HG03520 (cell line): ENCODE measurements at regions not wholly inside any gene's neighbourhood (a gene's known extent, or its start where the extent isn't known, plus 50 kb on each side); places are given as distances from the start of the nearest gene placed in this dataset.
"Not testable (repeated sequence)": the region's sequence is repeated elsewhere in the genome, so short reads cannot be mapped to it uniquely, and the experiment has no call there.

Source experiments
- ATAC-seq: cut with Tn5 transposase; IDR thresholded peaks from one replicate; pipeline ENCODE4 v1.9.1; 2021; ENCODE audit warnings: mild to moderate bottlenecking, moderate library complexity; ENCODE audit not compliant: unreplicated experiment

GRCh38 chr17:45585794-45586650, 95.5 kb upstream of the PLEKHM1 start:
- ATAC-seq: not testable (repeated sequence)

- ATAC-seq: not testable (repeated sequence)
Measured at GRCh38 chr17:45586651-45586934, 96.1 kb upstream of the PLEKHM1 start.

- ATAC-seq: not testable (repeated sequence)
Measured at GRCh38 chr17:45592433-45592923, 102.0 kb upstream of the PLEKHM1 start.

GRCh38 chr17:45596347-45596746, 105.8 kb upstream of the PLEKHM1 start:
- not testable (repeated sequence) for ATAC-seq

GRCh38 chr17:45600052-45601012, 109.8 kb upstream of the PLEKHM1 start:
- not testable (repeated sequence) for ATAC-seq

- ATAC-seq: not testable (repeated sequence)
Measured at GRCh38 chr17:45601013-45601412, 110.5 kb upstream of the PLEKHM1 start.

GRCh38 chr17:45601605-45602539, 111.4 kb upstream of the PLEKHM1 start:
- not testable (repeated sequence) for ATAC-seq

GRCh38 chr17:45605751-45606150, 115.2 kb upstream of the PLEKHM1 start:
- ATAC-seq: not testable (repeated sequence)

- ATAC-seq: peak; percentile 99
Measured at GRCh38 chr17:45619984-45620405, 129.5 kb upstream of the PLEKHM1 start.

- peak; percentile 34 for ATAC-seq
Measured at GRCh38 chr17:45620468-45620867, 129.9 kb upstream of the PLEKHM1 start.

GRCh38 chr17:45621087-45621486, 130.6 kb upstream of the PLEKHM1 start:
- not testable (repeated sequence) for ATAC-seq

- ATAC-seq: not testable (repeated sequence)
Measured at GRCh38 chr17:45622295-45622694, 131.8 kb upstream of the PLEKHM1 start.

GRCh38 chr17:45628019-45628418, 137.5 kb upstream of the PLEKHM1 start:
- ATAC-seq: no peak

- ATAC-seq: no peak
Measured at GRCh38 chr17:45631941-45632340, 141.4 kb upstream of the PLEKHM1 start.

GRCh38 chr17:45639297-45639849, 144.7 kb upstream of the CRHR1 start:
- no peak for ATAC-seq

GRCh38 chr17:45640141-45640850, 143.8 kb upstream of the CRHR1 start:
- no peak for ATAC-seq

- ATAC-seq: no peak
Measured at GRCh38 chr17:45641541-45641940, 142.6 kb upstream of the CRHR1 start.

GRCh38 chr17:45643591-45643990, 140.5 kb upstream of the CRHR1 start:
- ATAC-seq: no peak

GRCh38 chr17:45644637-45645036, 139.5 kb upstream of the CRHR1 start:
- not testable (repeated sequence) for ATAC-seq
